SKM-1 (cell line): ENCODE measurements at regions not wholly inside any gene's neighbourhood (a gene's known extent, or its start where the extent isn't known, plus 50 kb on each side); places are given as distances from the start of the nearest gene placed in this dataset.

Experiments used
- DNase-seq: peaks from one replicate; lab custom pipeline; 2025; ENCODE audit not compliant: unreplicated experiment; lab: John Stamatoyannopoulos, UW

- DNase-seq = no peak
Measured at GRCh38 chr2:5370158-5370557, 322.0 kb upstream of the SOX11 start.

DNA sequence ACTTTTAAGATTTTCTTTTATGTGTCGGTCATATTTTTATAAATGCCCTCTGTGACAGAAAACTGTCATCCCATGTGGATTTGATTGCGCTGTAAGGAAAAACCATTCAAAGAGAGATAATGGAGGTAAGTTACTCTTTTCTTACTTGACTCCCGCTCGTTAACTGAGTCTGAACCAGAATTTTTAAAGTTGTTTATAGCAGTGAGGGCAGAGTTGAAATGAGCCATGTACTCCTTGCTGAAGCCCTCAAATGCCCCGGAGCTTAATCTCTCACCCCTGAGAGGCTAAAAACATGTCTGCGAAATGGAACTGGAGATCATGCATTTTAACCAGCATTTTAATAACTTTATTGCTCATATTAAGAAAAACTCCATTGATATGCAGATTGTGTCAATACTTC is 320.0 kb upstream of the SOX11 start:
- DNase-seq = no peak

DNA sequence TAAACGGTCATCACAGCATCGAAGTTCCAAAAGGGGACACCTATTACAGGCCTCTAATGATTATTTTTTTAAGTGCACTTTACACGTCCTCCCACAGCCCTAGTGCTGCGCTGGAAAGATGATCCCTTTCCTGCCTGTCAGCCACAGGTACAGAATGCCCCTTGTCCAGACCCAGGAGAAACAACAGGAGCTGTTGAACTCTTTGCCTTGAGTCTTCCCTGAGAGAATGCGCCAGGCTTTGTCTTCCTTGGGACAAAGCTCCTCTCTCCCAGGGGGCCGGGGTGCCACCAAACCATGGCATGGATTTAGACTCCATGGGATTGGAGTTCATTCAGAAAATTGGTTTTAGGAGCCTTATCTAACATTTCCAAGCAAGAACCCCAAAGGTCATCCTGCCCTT is 319.0 kb upstream of the SOX11 start:
- DNase-seq = no peak

DNA sequence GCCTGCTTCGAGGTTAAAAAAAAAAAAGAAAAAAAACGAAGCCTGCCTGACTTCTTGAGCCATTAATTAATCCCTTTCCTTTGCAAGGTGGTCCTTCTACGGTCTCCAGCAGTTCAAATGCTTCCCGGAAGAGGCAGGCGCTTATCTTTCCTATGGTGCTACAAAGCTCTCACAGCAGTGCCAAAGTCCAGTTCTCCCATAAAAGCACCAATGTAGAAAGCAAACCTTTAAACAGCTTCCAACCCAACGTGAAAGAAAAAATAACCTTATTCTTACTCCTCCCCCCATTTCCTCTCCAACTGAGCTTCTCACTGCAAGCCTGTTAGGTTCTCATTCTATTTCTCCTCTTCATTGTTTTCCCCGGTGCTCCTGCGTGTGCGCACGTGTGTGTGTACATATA is 317.4 kb upstream of the SOX11 start:
- no peak for DNase-seq

DNA sequence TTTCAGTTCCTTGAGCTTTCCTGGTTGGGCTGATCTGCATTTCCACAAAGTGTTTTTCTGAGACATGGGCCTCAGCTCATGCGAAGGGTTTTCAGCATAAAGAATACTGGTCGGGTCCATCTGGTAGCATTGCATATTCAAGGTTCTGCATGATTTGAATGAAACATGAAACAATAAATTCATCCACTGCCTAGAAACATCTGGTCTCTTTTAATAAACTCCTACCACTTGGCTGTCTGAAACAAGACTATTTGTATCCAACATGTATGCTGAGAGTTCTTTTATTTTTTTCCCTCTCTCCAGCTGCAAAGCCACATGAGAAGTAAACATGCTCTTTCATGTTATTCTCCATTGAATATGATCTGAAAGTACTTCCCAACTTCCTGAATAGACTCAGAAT is 314.9 kb upstream of the SOX11 start:
- no peak for DNase-seq

DNA sequence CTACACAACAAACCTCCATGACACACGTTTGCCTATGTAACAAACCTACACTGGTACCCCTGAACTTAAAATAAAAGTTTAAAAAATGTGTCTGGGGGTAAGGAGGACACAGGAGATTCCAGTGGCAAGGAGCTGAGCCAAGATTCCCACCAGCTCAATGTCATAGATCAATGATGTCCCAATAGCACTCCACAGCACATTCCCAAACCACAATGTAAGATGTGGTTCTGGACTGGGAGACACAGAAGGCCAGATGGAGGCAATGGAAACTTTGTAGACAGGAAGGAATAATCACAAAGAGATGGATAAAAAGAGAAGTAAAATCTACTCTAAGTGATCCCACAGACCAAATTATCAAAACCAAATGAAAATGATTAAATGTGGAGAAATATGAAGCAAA is 312.4 kb upstream of the SOX11 start:
- no peak for DNase-seq

DNA sequence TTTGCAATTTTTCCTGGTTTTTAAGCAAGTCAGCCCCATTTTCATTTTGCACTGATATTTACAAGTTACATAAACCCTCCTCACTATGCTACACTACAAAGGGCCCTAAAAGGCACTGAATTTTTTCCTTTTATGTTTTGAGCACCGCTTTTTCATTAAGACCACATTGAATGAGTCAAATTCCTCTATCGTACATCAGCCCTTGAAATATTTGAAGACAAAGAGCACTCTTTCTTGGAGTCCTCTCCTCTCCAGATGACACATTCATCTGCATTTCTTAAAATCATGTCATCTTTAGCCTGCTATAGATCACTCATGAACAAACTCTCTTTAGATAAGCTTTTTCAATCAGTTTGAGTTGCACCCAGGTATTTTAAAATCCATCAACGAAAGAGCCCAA is 306.6 kb upstream of the SOX11 start:
- DNase-seq = no peak

- no peak for DNase-seq
Measured at GRCh38 chr2:5387406-5387805, 304.8 kb upstream of the SOX11 start.

DNA sequence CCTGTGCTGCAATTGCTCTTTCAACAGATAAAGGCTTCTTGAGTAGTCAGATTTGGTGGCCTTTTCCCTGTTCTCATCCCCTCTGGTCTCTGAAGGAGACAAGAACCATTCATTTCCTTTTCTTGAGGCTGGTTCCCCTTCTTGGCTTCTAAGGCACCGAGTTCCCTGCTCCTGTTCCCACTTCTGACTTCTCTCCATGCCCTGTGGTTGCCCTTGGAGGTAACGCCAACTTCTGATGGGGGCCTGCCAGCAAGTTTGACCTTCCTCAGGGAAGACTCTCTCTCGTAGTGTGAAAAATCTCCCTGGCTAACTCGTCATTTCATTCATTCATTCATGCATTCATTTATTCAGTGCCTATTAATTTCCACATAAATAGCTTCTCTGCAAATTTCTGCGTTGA is 302.4 kb upstream of the SOX11 start:
- DNase-seq = no peak

- DNase-seq = no peak
Measured at GRCh38 chr2:5391362-5391761, 300.8 kb upstream of the SOX11 start.

DNA sequence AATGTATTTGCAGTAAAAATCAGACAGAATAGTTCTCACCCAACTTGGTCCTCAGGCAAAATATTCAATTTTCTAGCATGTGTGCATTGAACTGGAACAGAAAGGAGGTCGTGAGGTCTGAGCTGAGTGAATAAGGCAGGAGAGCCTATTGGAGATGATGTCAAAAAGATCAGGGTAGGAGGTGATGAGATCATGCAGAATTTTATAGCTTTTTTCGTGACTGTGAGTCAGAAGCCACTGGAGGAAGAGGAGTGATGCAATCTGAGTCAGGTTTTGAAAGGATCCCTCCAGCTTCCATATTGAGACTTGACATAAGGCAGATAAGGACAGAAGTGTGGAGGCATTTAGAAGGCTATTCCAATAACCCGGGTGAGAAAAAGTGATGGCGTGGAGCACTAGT is 299.5 kb upstream of the SOX11 start:
- peak; percentile 18 for DNase-seq

DNA sequence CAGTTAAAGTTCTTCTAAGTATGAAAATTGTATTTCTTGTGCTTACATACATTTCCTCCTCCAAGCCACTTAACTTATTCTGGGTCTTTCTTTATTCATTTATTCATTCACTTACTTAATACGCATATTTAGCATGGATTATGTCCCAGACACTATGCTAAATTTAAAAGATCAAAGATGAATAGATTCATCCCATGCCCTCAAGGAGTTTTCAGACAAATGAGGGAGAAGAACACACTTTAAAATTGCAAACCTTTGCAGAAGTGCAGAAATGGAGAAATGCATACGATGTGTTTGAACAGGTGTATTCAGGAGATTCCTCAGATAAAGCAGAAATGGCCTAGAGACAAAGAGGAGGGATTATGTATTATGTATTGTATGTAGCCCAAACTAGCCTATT is 298.7 kb upstream of the SOX11 start:
- no peak for DNase-seq

- DNase-seq = no peak
Measured at GRCh38 chr2:5394223-5394622, 298.0 kb upstream of the SOX11 start.

- no peak for DNase-seq
Measured at GRCh38 chr2:5401115-5401657, 291.0 kb upstream of the SOX11 start.

- DNase-seq = no peak
Measured at GRCh38 chr2:5403392-5403791, 288.8 kb upstream of the SOX11 start.

DNA sequence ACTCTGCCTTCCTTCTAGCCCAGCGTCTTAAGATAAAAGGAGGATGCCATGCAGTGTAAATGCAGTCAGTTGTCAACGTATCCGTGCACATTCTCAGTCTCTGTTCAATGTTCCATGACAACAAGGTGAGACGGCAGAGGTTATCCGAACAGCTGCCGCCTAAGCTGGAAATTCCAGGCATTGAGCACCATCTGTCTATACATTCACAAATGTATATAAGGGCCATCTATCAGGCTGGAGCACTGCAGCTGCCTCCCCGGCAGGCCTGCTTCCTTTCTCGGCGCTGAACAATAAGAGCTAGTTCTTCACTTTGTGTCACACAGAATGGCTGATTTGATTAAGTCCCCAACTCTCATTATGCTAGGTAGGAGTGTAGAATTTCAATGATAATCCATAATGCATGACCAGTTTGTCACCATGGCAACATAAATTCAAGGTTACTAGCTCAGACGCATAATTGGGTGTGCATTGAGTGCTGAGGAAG is 282.2 kb upstream of the SOX11 start:
- no peak for DNase-seq

GRCh38 chr2:5410991-5411700 is 281.0 kb upstream of the SOX11 start:
- no peak for DNase-seq

GRCh38 chr2:5412001-5412400 is 280.2 kb upstream of the SOX11 start:
- DNase-seq = no peak

- DNase-seq = no peak
Measured at GRCh38 chr2:5433855-5434254, 258.3 kb upstream of the SOX11 start.

DNA sequence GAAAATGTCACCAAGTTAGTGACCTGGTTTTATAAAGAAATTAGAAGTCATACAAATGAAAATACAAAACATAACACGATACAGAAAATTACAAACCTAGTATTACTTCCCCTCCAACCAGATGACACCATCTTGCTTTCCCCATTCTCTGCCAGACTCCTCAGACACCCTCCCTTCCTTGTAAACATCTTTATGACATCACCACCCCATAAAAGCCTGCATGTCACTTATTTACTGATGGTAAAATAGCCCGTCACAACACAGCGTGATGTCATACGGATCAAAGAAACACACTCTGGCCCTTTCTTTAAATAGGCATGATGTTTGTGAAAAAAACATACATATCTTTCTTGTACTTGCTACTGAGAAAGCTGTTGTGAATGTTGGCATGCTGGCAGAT is 254.8 kb upstream of the SOX11 start:
- no peak for DNase-seq

GRCh38 chr2:5440174-5440573 is 252.0 kb upstream of the SOX11 start:
- DNase-seq = no peak

GRCh38 chr2:5442736-5443135 is 249.4 kb upstream of the SOX11 start:
- no peak for DNase-seq

GRCh38 chr2:5444168-5444567 is 248.0 kb upstream of the SOX11 start:
- no peak for DNase-seq
